ENCODE measurements at regions not wholly inside any gene's neighbourhood (a gene's known extent, or its start where the extent isn't known, plus 50 kb on each side); places are given as distances from the start of the nearest gene placed in this dataset.

DNA sequence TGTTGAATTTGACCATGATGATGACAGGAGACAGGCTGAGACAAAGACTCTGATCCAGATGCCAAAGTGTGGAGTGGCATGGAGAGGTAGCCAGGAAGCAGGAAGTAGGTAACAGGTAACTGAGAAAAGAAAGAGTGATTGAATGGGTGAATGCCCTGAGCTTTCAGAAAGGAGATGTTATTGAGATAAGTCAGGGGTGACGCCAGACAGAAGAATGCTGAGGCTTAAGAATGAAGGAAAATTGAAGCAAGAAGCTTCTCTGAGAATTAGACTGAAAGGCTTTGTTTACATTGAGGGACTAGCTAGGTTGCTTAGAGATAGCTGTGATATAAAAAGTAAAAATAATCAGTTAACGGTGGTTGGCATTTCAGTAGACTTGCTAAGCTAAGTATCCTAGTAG is 165.7 kb downstream of the PSAT1 start:
- H3K9me3 ChIP-seq (ENCODE audit: control insufficient read depth, low read length) = no peaks in the 10 kb centered on the region
- H3K27ac ChIP-seq (ENCODE audit: low read length) = no peak overlapping the region
- intact Hi-C loops (cut with DNase I) = no loop called here
- no peaks in the 10 kb centered on the region for H3K4me1 ChIP-seq (ENCODE audit: control insufficient read depth, insufficient read depth, low read length)
- ATAC-seq (no peak), DNase-seq (no peak)
- no peaks in the 10 kb centered on the region for H3K27me3 ChIP-seq (ENCODE audit: control insufficient read depth, insufficient read depth)
- WGBS = 73% methylated on average over 2 of the region's 2 CpGs
- H3K4me3 ChIP-seq (ENCODE audit: low read length) = no peak overlapping the region

DNA sequence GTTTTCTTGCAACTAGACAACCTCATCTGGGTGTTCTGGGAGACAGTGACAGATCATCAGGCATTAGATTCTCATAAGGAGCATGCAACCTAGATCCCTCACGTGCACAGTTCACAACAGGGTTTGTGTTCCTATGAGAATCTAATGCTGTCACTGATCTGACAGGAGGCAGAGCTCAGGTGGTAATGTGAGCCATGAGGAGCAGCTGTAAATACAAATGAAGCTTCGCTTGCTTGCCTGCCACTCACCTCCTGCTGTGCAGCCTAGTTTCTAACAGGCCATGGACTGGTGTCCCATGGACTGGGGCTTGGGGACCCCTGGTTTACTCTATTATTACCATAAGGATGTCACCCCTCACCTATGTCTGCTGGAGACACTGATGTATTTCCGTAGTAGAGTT is 166.8 kb downstream of the PSAT1 start:
- no peak for ATAC-seq
- intact Hi-C loops (cut with DNase I) = no loop called here
- 71% methylated on average over 3 of the region's 3 CpGs for WGBS
- Histone ChIP-seq H3K4me1 (ENCODE audit: control insufficient read depth, insufficient read depth, low read length) (no peaks in the 10 kb centered on the region), H3K27ac (ENCODE audit: low read length) (no peak overlapping the region), H3K27me3 (ENCODE audit: control insufficient read depth, insufficient read depth) (no peaks in the 10 kb centered on the region), H3K9me3 (ENCODE audit: control insufficient read depth, low read length) (no peaks in the 10 kb centered on the region), H3K4me3 (ENCODE audit: low read length) (no peak overlapping the region)
- DNase-seq = no peak

DNA sequence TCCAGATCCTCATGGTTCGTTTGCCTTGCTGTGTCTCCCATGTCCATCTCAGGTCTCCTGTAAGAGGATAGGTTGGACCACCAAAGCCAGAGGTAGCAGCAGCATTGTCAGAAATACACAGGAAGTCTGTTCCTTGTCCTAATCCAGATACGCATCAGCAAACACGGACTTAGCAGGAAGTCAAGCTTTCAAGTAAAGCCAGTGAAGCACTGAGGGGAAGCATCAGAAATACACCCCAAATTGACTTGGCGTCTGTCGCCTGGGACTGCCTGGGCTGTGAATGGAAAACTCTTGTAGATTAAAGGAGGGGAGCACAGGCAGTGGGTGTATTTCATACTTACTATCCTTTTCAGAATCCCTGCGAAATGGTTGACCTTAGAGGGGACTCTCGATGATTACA is 171.3 kb downstream of the PSAT1 start:
- ATAC-seq = no peak
- intact Hi-C loops (cut with DNase I) = no loop called here
- no peaks in the 10 kb centered on the region for H3K9me3 ChIP-seq (ENCODE audit: control insufficient read depth, low read length)

DNA sequence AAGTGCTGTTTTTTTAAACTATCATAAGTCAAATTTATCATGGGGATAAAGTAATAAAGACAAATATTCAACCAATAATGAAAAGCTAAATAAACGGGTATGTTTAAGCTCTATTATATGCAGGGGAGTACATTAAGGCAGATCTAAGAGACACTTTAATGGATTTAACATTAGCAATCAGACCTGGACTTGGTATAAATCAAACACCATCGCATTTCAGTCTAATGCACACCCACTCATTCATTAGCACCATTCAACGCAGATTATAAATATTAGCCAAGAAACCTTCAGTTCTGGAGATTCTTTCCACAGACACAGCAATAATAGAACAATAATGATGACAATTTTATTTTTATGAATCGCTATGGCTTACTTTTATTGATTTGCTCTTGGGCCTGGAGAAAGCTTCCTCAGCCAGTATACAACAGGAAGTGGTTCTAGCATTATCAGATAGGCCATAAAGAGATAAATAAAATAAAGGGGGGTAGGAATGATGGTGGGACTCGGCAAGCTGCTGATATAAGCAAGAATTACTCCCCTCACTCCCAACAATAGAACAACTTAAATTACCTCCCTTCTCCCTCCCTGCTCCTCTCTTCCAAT is 172.2 kb downstream of the PSAT1 start:
- ATAC-seq (no peak), DNase-seq (no peak)
- intact Hi-C loops (cut with DNase I) = no loop called here
- no peak overlapping the region for H3K4me3 ChIP-seq (ENCODE audit: low read length)
- no peaks in the 10 kb centered on the region for H3K9me3 ChIP-seq (ENCODE audit: control insufficient read depth, low read length)
- H3K27ac ChIP-seq (ENCODE audit: low read length) = no peak overlapping the region
- no peaks in the 10 kb centered on the region for H3K27me3 ChIP-seq (ENCODE audit: control insufficient read depth, insufficient read depth)
- H3K4me1 ChIP-seq (ENCODE audit: control insufficient read depth, insufficient read depth, low read length) = no peaks in the 10 kb centered on the region
- WGBS = 70% methylated on average over 5 of the region's 5 CpGs

More for the DNA sequence above, 171.3 kb downstream of the PSAT1 start:
- Histone ChIP-seq H3K4me1 (ENCODE audit: control insufficient read depth, insufficient read depth, low read length) (no peaks in the 10 kb centered on the region), H3K27ac (ENCODE audit: low read length) (no peak overlapping the region), H3K4me3 (ENCODE audit: low read length) (no peak overlapping the region), H3K27me3 (ENCODE audit: control insufficient read depth, insufficient read depth) (no peaks in the 10 kb centered on the region)
- 53% methylated on average over 7 of the region's 7 CpGs for WGBS
- DNase-seq = no peak

DNA sequence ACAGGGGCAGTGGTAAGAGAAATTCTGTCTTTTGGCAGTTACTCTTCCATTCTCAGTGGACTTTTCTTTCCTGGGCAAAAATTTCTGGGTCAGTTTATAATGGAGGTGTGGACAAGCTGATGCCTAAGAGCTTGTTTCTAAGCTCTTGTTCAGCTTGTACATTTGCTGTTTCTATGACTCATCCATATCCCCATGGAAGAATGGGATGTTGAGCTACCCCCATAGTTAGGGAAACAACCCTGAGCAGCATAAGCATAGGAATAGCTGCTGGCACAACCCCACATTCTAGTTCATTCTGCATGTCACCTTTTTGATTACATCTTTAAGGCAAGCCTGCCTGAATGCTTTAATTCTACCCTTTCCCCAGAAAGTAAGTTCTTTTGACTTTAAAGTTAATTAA is 173.3 kb downstream of the PSAT1 start:
- Histone ChIP-seq H3K4me3 (ENCODE audit: low read length) (no peak overlapping the region), H3K9me3 (ENCODE audit: control insufficient read depth, low read length) (no peaks in the 10 kb centered on the region), H3K27ac (ENCODE audit: low read length) (no peak overlapping the region), H3K4me1 (ENCODE audit: control insufficient read depth, insufficient read depth, low read length) (no peaks in the 10 kb centered on the region), H3K27me3 (ENCODE audit: control insufficient read depth, insufficient read depth) (no peaks in the 10 kb centered on the region)
- intact Hi-C loops (cut with DNase I) = no loop called here
- ATAC-seq (no peak), DNase-seq (no peak)

DNA sequence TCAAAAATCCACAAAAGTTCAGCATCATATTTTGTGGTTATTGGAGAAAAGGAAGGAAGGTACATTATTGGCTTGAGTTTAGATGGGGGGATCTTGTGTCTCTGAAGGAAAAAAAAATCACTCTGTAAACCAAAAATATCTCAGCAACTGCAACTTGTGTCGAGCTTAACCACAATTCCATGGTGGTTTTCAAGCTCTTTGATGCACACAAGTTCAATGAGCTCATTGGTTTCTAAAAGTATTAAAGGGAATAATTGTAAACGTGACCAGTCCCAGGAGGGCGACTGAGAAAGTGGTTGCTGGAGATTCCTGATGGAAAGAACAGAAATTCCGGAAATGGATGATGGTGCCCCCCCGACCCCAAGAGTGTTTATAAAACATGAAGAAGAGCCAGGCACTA is 173.8 kb downstream of the PSAT1 start:
- Histone ChIP-seq H3K27me3 (ENCODE audit: control insufficient read depth, insufficient read depth) (no peaks in the 10 kb centered on the region), H3K4me1 (ENCODE audit: control insufficient read depth, insufficient read depth, low read length) (no peaks in the 10 kb centered on the region), H3K4me3 (ENCODE audit: low read length) (no peak overlapping the region), H3K9me3 (ENCODE audit: control insufficient read depth, low read length) (no peaks in the 10 kb centered on the region), H3K27ac (ENCODE audit: low read length) (no peak overlapping the region)
- DNase-seq = no peak
- ATAC-seq = no peak
- 74% methylated on average over 5 of the region's 5 CpGs for WGBS
- intact Hi-C loops (cut with DNase I) = no loop called here

DNA sequence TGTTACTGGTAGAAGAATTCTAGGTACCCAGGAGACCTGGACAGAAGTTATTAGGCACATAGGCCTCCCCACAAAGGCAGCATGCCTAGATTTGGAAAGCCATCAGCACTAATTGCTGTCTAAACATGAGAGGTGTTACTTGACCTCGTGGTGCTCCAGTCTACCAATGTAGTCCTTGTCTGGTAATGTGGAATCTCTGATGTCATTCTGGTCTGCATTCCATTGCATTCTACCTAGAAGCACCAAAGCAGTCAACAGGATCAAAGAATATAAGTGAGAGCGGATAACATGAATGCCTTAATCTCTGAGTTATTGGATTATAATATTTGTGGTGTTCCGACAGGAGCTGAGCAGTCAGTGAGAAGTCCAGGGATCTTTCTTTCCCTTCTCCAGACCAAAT is 175.2 kb downstream of the PSAT1 start:
- intact Hi-C loops (cut with DNase I) = no loop called here
- Histone ChIP-seq H3K27me3 (ENCODE audit: control insufficient read depth, insufficient read depth) (no peaks in the 10 kb centered on the region), H3K9me3 (ENCODE audit: control insufficient read depth, low read length) (no peaks in the 10 kb centered on the region), H3K4me1 (ENCODE audit: control insufficient read depth, insufficient read depth, low read length) (no peaks in the 10 kb centered on the region), H3K27ac (ENCODE audit: low read length) (no peak overlapping the region), H3K4me3 (ENCODE audit: low read length) (no peak overlapping the region)
- ATAC-seq (no peak), DNase-seq (no peak)
- 70% methylated on average over 3 of the region's 3 CpGs for WGBS

DNA sequence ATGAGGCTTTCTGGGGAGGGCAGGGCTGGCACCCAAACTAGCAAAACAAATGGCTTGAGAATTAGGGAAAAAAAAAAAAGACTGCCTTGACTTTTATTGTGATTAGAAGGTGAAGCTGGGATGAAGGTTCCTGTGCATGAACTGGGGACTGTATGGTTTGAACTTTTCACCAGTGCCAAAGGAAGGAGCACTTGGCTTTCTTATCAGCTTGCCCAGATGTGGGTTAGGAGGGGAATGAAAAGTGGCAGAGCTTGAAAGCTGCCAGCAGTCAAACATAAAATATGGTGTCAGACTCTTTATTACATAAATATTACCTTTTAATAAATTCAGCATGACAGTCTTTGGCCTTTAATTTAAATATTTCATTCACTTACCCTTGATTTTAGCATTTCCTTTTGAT is 182.5 kb downstream of the PSAT1 start:
- DNase-seq (no peak), ATAC-seq (no peak)
- intact Hi-C loops (cut with DNase I) = no loop called here
- Histone ChIP-seq H3K9me3 (ENCODE audit: control insufficient read depth, low read length) (no peaks in the 10 kb centered on the region), H3K4me1 (ENCODE audit: control insufficient read depth, insufficient read depth, low read length) (no peaks in the 10 kb centered on the region), H3K27ac (ENCODE audit: low read length) (no peak overlapping the region), H3K4me3 (ENCODE audit: low read length) (no peak overlapping the region), H3K27me3 (ENCODE audit: control insufficient read depth, insufficient read depth) (no peaks in the 10 kb centered on the region)

DNA sequence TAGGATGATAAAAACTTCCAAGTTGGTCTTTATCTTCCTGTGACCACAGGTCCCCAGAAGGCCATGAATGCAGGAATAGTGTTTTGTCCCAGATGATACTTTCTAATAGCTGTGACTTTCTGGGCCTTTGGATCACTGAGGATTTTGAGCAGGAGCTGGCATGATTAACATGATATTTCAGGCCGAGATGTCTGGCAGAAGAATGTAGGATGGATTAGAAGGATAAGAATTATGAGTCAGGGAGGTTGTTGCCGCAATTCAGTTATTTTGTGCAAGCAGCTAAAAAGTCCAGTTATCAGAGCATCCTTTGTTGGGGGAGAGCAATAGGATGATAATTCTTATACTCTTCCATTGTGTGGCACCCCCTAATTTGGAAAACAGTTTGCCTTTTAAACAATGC is 189.7 kb downstream of the PSAT1 start:
- no peaks in the 10 kb centered on the region for H3K4me1 ChIP-seq (ENCODE audit: control insufficient read depth, insufficient read depth, low read length)
- no peaks in the 10 kb centered on the region for H3K27me3 ChIP-seq (ENCODE audit: control insufficient read depth, insufficient read depth)
- no peak for DNase-seq
- no peaks in the 10 kb centered on the region for H3K9me3 ChIP-seq (ENCODE audit: control insufficient read depth, low read length)
- intact Hi-C loops (cut with DNase I) = no loop called here
- ATAC-seq = no peak
- WGBS = 71% methylated on average over 2 of the region's 2 CpGs
- no peak overlapping the region for H3K27ac ChIP-seq (ENCODE audit: low read length)
- H3K4me3 ChIP-seq (ENCODE audit: low read length) = no peak overlapping the region

DNA sequence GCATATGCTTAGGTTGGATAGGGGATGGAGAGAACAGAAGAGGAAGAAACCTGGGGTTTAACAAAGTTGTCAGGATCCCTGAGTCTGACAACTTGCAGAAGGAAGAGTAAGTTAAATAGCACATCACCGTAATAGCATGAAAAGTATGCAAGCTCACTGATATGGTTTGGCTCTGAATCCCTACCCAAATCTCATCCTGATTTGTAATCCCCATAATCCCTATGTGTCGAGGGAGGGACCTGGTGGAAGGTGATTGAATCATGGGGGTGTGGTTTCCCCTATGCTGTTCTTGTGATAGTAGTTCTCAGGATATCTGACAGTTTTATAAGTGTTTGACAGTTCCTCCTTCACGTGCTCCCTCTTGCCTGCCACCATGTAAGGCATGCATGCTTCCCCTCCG is 193.3 kb downstream of the PSAT1 start:
- no peak for ATAC-seq
- no peak for DNase-seq
- Histone ChIP-seq H3K4me3 (ENCODE audit: low read length) (no peak overlapping the region), H3K4me1 (ENCODE audit: control insufficient read depth, insufficient read depth, low read length) (no peaks in the 10 kb centered on the region), H3K27ac (ENCODE audit: low read length) (no peak overlapping the region), H3K27me3 (ENCODE audit: control insufficient read depth, insufficient read depth) (no peaks in the 10 kb centered on the region), H3K9me3 (ENCODE audit: control insufficient read depth, low read length) (no peaks in the 10 kb centered on the region)
- intact Hi-C loops (cut with DNase I) = no loop called here
- WGBS = 61% methylated on average over 4 of the region's 4 CpGs

DNA sequence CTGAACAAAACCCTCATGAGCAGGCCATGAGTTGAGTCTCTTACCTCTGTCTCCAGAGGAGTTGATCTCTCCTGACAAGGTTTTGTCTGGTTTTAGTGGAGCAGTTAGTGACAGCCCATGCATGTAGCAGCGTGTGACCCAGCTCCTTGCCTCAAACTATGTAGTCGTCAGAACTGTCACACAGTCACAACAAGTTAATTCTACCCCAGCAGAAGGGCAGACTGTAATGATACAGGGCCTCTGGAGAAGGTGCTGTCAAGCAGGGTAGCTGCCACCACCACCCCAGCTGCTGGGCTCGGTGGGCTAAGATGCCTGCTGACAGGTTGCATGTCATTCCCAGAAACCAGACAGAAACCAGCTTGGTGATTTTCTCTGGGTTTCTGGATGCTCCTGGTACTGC is 194.5 kb downstream of the PSAT1 start:
- ATAC-seq (no peak), DNase-seq (no peak)
- WGBS = 47% methylated on average over 3 of the region's 3 CpGs
- intact Hi-C loops (cut with DNase I) = no loop called here
- Histone ChIP-seq H3K4me3 (ENCODE audit: low read length) (no peak overlapping the region), H3K4me1 (ENCODE audit: control insufficient read depth, insufficient read depth, low read length) (no peaks in the 10 kb centered on the region), H3K27me3 (ENCODE audit: control insufficient read depth, insufficient read depth) (no peaks in the 10 kb centered on the region), H3K9me3 (ENCODE audit: control insufficient read depth, low read length) (no peaks in the 10 kb centered on the region), H3K27ac (ENCODE audit: low read length) (no peak overlapping the region)

DNA sequence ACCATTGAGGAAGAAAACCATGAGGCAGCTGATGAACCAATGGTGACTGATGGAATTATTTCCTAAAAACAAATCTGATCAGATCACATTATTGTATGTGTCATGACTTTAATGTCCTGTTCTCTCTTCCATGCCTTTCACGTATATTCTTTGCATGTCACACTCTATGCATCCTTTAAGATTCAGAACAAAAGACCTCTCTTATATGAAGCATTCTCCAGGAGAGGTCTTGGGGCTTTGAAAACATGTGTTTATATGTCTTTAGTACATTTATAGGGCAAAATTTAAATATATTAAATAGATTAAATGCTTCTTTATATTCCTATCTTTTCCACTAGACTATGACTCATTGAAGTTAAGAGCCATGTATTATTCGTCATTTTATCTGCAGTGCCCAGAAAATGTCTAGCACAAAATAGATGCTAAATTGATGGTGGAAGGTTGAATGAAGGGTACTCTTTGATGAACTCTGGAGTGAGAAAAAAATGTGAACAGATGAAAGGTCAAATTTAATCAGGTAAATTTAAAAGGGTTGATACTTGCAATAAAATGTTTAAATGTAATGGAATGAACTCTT is 196.3 kb downstream of the PSAT1 start:
- WGBS = 69% methylated on average over 2 of the region's 2 CpGs
- DNase-seq = no peak
- H3K4me3 ChIP-seq (ENCODE audit: low read length) = no peak overlapping the region
- no peak overlapping the region for H3K27ac ChIP-seq (ENCODE audit: low read length)
- intact Hi-C loops (cut with DNase I) = no loop called here
- ATAC-seq = no peak
- no peaks in the 10 kb centered on the region for H3K9me3 ChIP-seq (ENCODE audit: control insufficient read depth, low read length)
- no peaks in the 10 kb centered on the region for H3K4me1 ChIP-seq (ENCODE audit: control insufficient read depth, insufficient read depth, low read length)
- H3K27me3 ChIP-seq (ENCODE audit: control insufficient read depth, insufficient read depth) = no peaks in the 10 kb centered on the region
